Osteoblast (primary cell): ENCODE measurements at regions not wholly inside any gene's neighbourhood (a gene's known extent, or its start where the extent isn't known, plus 50 kb on each side); places are given as distances from the start of the nearest gene placed in this dataset.

ENCODE experiments used
- DNase-seq: peaks from one replicate; pipeline ENCODE4 v3.0.0; 2011; ENCODE audit warnings: low spot score, mixed read lengths; ENCODE audit not compliant: insufficient read length; ENCODE audit errors: missing footprints
- H2AFZ ChIP-seq: 2 replicates; pipeline ENCODE4 v1.6.0; 2011; ENCODE audit warnings: mild to moderate bottlenecking, low read length
- H3K27ac ChIP-seq: 2 replicates; pipeline ENCODE4 v1.5.1; 2011; ENCODE audit warnings: mild to moderate bottlenecking, low read depth, low read length, moderate library complexity
- H3K27me3 ChIP-seq: 2 replicates; pipeline ENCODE4 v1.6.0; 2012; ENCODE audit warnings: mild to moderate bottlenecking, control low read depth, inconsistent platforms, low read length, moderate library complexity; ENCODE audit not compliant: insufficient read depth
- H3K36me3 ChIP-seq: 2 replicates; pipeline ENCODE4 v1.5.1; 2011; ENCODE audit warnings: mild to moderate bottlenecking, low read length, control low read depth, moderate library complexity; ENCODE audit not compliant: insufficient read depth
- H3K4me1 ChIP-seq: 2 replicates; pipeline ENCODE4 v1.5.1; 2011; ENCODE audit warnings: mild to moderate bottlenecking, low read length, control low read depth, moderate library complexity; ENCODE audit not compliant: insufficient read depth
- H3K4me2 ChIP-seq: 2 replicates; pipeline ENCODE4 v1.6.0; 2011; ENCODE audit warnings: mild to moderate bottlenecking, low read length; ENCODE audit not compliant: insufficient read depth
- H3K4me3 ChIP-seq: fragments of 200-600 bp; sonication (generic); 3 replicates; pipeline ENCODE4 v1.5.1; 2012; ENCODE audit warnings: mild to moderate bottlenecking, low read length, inconsistent platforms; ENCODE audit not compliant: insufficient read depth
- H3K79me2 ChIP-seq: 2 replicates; pipeline ENCODE4 v1.6.0; 2012; ENCODE audit warnings: mild to moderate bottlenecking, low read length, control low read depth, inconsistent platforms; ENCODE audit not compliant: insufficient read depth
- H3K9me3 ChIP-seq: 2 replicates; pipeline ENCODE4 v1.5.1; 2011; ENCODE audit warnings: low read depth, low read length, control low read depth
- H4K20me1 ChIP-seq: 2 replicates; pipeline ENCODE4 v1.6.0; 2012; ENCODE audit warnings: mild to moderate bottlenecking, low read length, control low read depth; ENCODE audit not compliant: insufficient read depth
- CTCF ChIP-seq: IDR thresholded peaks from 2 replicates; pipeline ENCODE4 v1.5.1; 2011; ENCODE audit warnings: mild to moderate bottlenecking, low read depth, low read length, moderate library complexity; ENCODE audit errors: extremely low read depth

GRCh38 chr2:238601433-238602222, 174.9 kb downstream of the ASB1 start:
- Histone ChIP-seq H3K27me3 (peaks cover 5% of the 10 kb centered on the region), H3K79me2 (no peaks in the 10 kb centered on the region), H2AFZ (peak overlapping the region; percentile 23), H4K20me1 (peaks cover 3% of the 10 kb centered on the region), H3K36me3 (no peaks in the 10 kb centered on the region), H3K4me3 (no peak overlapping the region), H3K4me2 (peak overlapping the region; percentile 55), H3K27ac (peak overlapping the region; percentile 36), H3K9me3 (no peaks in the 10 kb centered on the region), H3K4me1 (peaks cover 29% of the 10 kb centered on the region)
- TF ChIP-seq CTCF, result no peak
- DNase-seq, result peak; percentile 79

- peaks cover 3% of the 10 kb centered on the region for H4K20me1 ChIP-seq
- DNase-seq, result no peak
- TF ChIP-seq CTCF, result no peak
These were observed 175.7 kb downstream of the ASB1 start for GRCh38 chr2:238602223-238602960.

GRCh38 chr2:238603596-238603995, 176.9 kb downstream of the ASB1 start:
- H3K27me3 ChIP-seq, result peaks cover 5% of the 10 kb centered on the region
- H3K79me2 ChIP-seq, result no peaks in the 10 kb centered on the region
- H3K36me3 ChIP-seq, result no peaks in the 10 kb centered on the region
- H3K9me3 ChIP-seq, result no peaks in the 10 kb centered on the region
- DNase-seq, result no peak
- no peak overlapping the region for H3K27ac ChIP-seq
- H2AFZ ChIP-seq, result no peak overlapping the region
- peaks cover 3% of the 10 kb centered on the region for H4K20me1 ChIP-seq
- no peak for TF ChIP-seq CTCF
- H3K4me2 ChIP-seq, result no peak overlapping the region
- H3K4me3 ChIP-seq, result no peak overlapping the region
- peaks cover 16% of the 10 kb centered on the region for H3K4me1 ChIP-seq

More at GRCh38 chr2:238602223-238602960, 175.7 kb downstream of the ASB1 start:
- Histone ChIP-seq H3K4me3 (no peak overlapping the region), H3K36me3 (no peaks in the 10 kb centered on the region), H3K79me2 (no peaks in the 10 kb centered on the region), H3K27me3 (peaks cover 5% of the 10 kb centered on the region), H3K4me1 (peaks cover 21% of the 10 kb centered on the region), H3K9me3 (no peaks in the 10 kb centered on the region), H3K4me2 (peak overlapping the region; percentile 55), H2AFZ (no peak overlapping the region), H3K27ac (peak overlapping the region; percentile 10)

- DNase-seq, result no peak
- no peak overlapping the region for H3K4me2 ChIP-seq
- H3K79me2 ChIP-seq, result no peaks in the 10 kb centered on the region
- H3K4me1 ChIP-seq, result peaks cover 12% of the 10 kb centered on the region
- H3K27ac ChIP-seq, result no peak overlapping the region
- H3K36me3 ChIP-seq, result no peaks in the 10 kb centered on the region
- H4K20me1 ChIP-seq, result no peaks in the 10 kb centered on the region
- H3K9me3 ChIP-seq, result no peaks in the 10 kb centered on the region
- H3K4me3 ChIP-seq, result no peak overlapping the region
- no peak for TF ChIP-seq CTCF
- H2AFZ ChIP-seq, result no peak overlapping the region
- H3K27me3 ChIP-seq, result peaks cover 5% of the 10 kb centered on the region
These were observed 179.6 kb downstream of the ASB1 start for GRCh38 chr2:238606311-238606710.
